ENCODE measurements at regions not wholly inside any gene's neighbourhood (a gene's known extent, or its start where the extent isn't known, plus 50 kb on each side); places are given as distances from the start of the nearest gene placed in this dataset.
"Not testable (repeated sequence)": the region's sequence is repeated elsewhere in the genome, so short reads cannot be mapped to it uniquely, and the experiment has no call there.

- TF ChIP-seq EZH2 (IDR thresholded peaks at IDR 0.05); POLR2AphosphoS5 (IDR thresholded peaks at IDR 0.05; ENCODE audit: borderline replicate concordance, low read depth, low read length); FOXP2 (optimal IDR thresholded peaks at IDR 0.05; ENCODE audit: control extremely low read depth, extremely low read length, insufficient read depth): not testable (repeated sequence)
Measured at GRCh38 chr13:99727651-99728050, 226.4 kb downstream of the TM9SF2 start.

Data from SK-N-MC (cell line).